SJSA1 (cell line): ENCODE measurements at regions not wholly inside any gene's neighbourhood (a gene's known extent, or its start where the extent isn't known, plus 50 kb on each side); places are given as distances from the start of the nearest gene placed in this dataset.

ENCODE experiments used
- DNase-seq, 2 experiments: peaks; one replicate each; pipeline ENCODE4 v3.0.0-alpha.2; 2015 to 2020; ENCODE audit warnings: low spot score in 2 of 2, low read depth in 1 of 2
- H3K27ac ChIP-seq: fragments of 250-450 bp; sonication (Bioruptor Pico); 2 replicates; pipeline ENCODE4 v1.5.1; 2020; ENCODE audit warnings: mild to moderate bottlenecking, moderate library complexity
- H3K27me3 ChIP-seq: fragments of 250-450 bp; sonication (Bioruptor Pico); replicated peaks from 2 replicates; pipeline ENCODE4 v1.5.1; 2020; ENCODE audit warnings: mild to moderate bottlenecking, moderate library complexity
- H3K36me3 ChIP-seq: fragments of 250-450 bp; sonication (Bioruptor Pico); 2 replicates; pipeline ENCODE4 v1.5.1; 2020; ENCODE audit warnings: mild to moderate bottlenecking
- H3K4me1 ChIP-seq: fragments of 250-450 bp; sonication (Bioruptor Pico); replicated peaks from 2 replicates; pipeline ENCODE4 v1.6.1; 2021; ENCODE audit warnings: mild to moderate bottlenecking
- H3K4me3 ChIP-seq: fragments of 250-450 bp; sonication (Bioruptor Pico); 2 replicates; pipeline ENCODE4 v1.5.1; 2020; ENCODE audit warnings: mild to moderate bottlenecking
- H3K9me3 ChIP-seq: fragments of 250-450 bp; sonication (Bioruptor Pico); replicated peaks from 2 replicates; pipeline ENCODE4 v1.5.1; 2020; ENCODE audit warnings: mild to moderate bottlenecking

DNA sequence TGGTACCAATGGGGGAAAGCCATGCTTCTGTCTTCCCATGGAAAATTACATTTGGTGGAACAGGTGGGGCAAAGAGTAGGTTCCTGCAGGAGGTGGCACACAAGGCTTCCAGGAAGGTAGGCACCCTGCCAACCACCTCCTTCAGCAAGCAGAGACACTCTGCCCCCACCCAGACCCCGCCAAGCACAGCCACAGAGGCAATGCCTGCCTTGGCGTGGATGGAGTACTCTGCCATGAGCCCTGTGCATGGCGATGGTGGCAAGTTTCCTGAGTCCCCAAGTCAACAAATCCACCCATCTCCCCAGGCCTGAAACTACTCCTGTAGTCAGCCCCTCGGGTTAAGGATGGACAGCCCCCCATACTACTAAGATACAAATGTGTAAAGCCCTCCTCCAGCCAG lies 119.2 kb upstream of the GNAO1 start:
- DNase-seq = no peak
- Histone ChIP-seq H3K4me1 (no peaks in the 10 kb centered on the region), H3K4me3 (no peak overlapping the region), H3K36me3 (no peaks in the 10 kb centered on the region), H3K27me3 (0 out of 2 replicates have a peak, but pooled peaks cover 4% of the 10 kb centered on the region), H3K9me3 (no peaks in the 10 kb centered on the region), H3K27ac (no peak overlapping the region)

GRCh38 chr16:56068816-56069215 lies 122.5 kb upstream of the GNAO1 start:
- no peak overlapping the region for H3K4me3 ChIP-seq
- H3K27me3 ChIP-seq = 0 out of 2 replicates have a peak, but pooled peaks cover 4% of the 10 kb centered on the region
- H3K36me3 ChIP-seq = no peaks in the 10 kb centered on the region
- DNase-seq = no peak
- no peaks in the 10 kb centered on the region for H3K4me1 ChIP-seq
- H3K27ac ChIP-seq = no peak overlapping the region
- H3K9me3 ChIP-seq = no peaks in the 10 kb centered on the region

- Histone ChIP-seq H3K27me3 (0 out of 2 replicates have a peak, but pooled peaks cover 4% of the 10 kb centered on the region), H3K9me3 (no peaks in the 10 kb centered on the region), H3K4me3 (no peak overlapping the region), H3K27ac (no peak overlapping the region), H3K36me3 (no peaks in the 10 kb centered on the region), H3K4me1 (no peaks in the 10 kb centered on the region)
- DNase-seq = no peak
These were observed 123.0 kb upstream of the GNAO1 start for GRCh38 chr16:56068314-56068713.

GRCh38 chr16:56067406-56067805 lies 123.9 kb upstream of the GNAO1 start:
- H3K36me3 ChIP-seq = no peaks in the 10 kb centered on the region

DNA sequence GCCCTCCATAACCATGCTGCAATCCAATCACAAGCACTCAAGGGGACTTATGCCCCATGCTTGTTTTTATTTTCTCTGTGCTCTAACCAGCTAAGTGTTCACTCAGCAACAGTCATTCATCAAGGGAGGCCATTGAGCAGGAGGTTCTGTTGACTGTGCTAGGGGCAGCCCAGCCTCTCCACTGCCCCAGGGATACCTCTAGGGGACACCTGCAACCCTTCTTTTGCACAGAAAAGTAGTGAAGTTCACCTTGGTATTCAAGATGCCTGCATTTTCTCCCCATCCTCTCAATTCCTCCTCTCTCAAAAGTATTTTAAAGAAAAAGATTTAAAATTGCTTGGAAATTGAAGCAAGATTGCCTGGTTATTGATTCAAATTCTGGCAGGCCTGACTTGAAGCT lies 124.7 kb upstream of the GNAO1 start:
- H3K27me3 ChIP-seq = 0 out of 2 replicates have a peak, but pooled peaks cover 4% of the 10 kb centered on the region
- no peaks in the 10 kb centered on the region for H3K4me1 ChIP-seq
- no peaks in the 10 kb centered on the region for H3K36me3 ChIP-seq
- DNase-seq = no peak
- H3K9me3 ChIP-seq = no peaks in the 10 kb centered on the region
- no peak overlapping the region for H3K4me3 ChIP-seq
- no peak overlapping the region for H3K27ac ChIP-seq

More at GRCh38 chr16:56067406-56067805, 123.9 kb upstream of the GNAO1 start:
- no peak overlapping the region for H3K27ac ChIP-seq
- H3K4me1 ChIP-seq = no peaks in the 10 kb centered on the region
- H3K9me3 ChIP-seq = no peaks in the 10 kb centered on the region
- H3K27me3 ChIP-seq = 0 out of 2 replicates have a peak, but pooled peaks cover 4% of the 10 kb centered on the region
- no peak overlapping the region for H3K4me3 ChIP-seq
- DNase-seq = no peak

DNA sequence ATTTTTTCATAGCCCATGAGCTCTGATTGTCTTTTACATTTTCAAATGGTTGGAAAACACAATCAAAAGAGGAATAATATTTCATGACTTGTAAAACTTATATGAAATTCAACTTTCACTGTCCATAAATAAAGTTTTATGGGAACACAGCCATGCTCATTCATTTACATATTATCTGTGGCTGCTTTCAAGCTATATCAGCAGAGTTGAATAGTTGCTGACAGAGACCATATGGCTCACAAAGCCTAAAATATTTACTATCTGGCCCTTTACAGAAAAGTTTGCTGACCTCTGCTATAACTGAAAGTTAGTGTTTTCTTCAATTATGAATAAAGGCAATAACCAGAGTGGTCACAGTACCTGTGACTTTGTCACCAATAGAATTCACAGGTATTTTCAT lies 128.2 kb upstream of the GNAO1 start:
- Histone ChIP-seq H3K27ac (no peak overlapping the region), H3K27me3 (no peaks in the 10 kb centered on the region; the same call in 1 of the 2 replicates), H3K4me1 (no peaks in the 10 kb centered on the region), H3K36me3 (no peaks in the 10 kb centered on the region), H3K9me3 (no peaks in the 10 kb centered on the region), H3K4me3 (no peak overlapping the region)
- no peak for DNase-seq

GRCh38 chr16:56057151-56057550 lies 134.1 kb upstream of the GNAO1 start:
- no peaks in the 10 kb centered on the region for H3K36me3 ChIP-seq
- no peaks in the 10 kb centered on the region for H3K9me3 ChIP-seq
- H3K4me3 ChIP-seq = no peak overlapping the region
- H3K27me3 ChIP-seq = peaks cover 4% of the 10 kb centered on the region; the same call in 1 of the 2 replicates
- no peaks in the 10 kb centered on the region for H3K4me1 ChIP-seq
- H3K27ac ChIP-seq = no peak overlapping the region
- DNase-seq = no peak

GRCh38 chr16:56050916-56051315 lies 140.4 kb upstream of the GNAO1 start:
- H3K9me3 ChIP-seq = no peaks in the 10 kb centered on the region
- H3K36me3 ChIP-seq = no peaks in the 10 kb centered on the region
- 0 out of 2 replicates have a peak, but pooled peaks cover 4% of the 10 kb centered on the region for H3K27me3 ChIP-seq
- H3K4me3 ChIP-seq = no peak overlapping the region
- no peak for DNase-seq
- H3K4me1 ChIP-seq = no peaks in the 10 kb centered on the region
- no peak overlapping the region for H3K27ac ChIP-seq

DNA sequence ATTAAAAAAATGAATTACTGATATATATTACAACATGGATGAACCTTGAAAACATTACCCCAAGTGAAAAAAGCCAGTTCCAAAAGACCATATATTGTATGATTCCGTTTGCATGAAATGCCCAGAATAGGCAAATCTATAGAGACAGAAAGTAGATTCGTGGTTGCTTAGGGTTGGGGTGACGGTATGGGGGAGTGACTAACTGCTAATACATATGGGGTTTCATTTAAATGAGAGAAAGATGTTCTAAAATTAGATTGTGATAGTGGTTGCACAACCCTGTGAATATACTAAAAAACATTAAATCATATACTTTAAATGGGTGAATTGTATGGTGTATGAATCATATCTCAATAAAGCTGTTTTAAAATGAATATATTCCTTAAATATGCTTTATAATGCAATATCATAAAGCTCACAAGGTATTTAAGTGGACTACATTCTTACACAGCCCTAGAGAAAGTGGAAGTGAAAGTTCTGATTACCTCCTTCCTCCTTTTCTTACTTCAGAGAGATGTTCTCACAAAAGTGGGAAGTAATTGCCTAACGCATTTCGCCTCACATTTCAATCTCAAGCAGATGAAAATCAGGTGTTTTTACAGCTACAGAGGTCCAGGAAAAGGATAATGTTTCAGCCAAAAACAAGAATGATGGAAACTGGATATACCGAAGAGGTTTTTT lies 142.7 kb upstream of the GNAO1 start:
- DNase-seq = no peak
- Histone ChIP-seq H3K27ac (no peak overlapping the region), H3K4me1 (no peaks in the 10 kb centered on the region), H3K27me3 (no peaks in the 10 kb centered on the region), H3K4me3 (no peak overlapping the region), H3K9me3 (no peaks in the 10 kb centered on the region), H3K36me3 (no peaks in the 10 kb centered on the region)

GRCh38 chr16:56047307-56048234 lies 143.7 kb upstream of the GNAO1 start:
- H3K4me3 ChIP-seq = no peak overlapping the region
- H3K27ac ChIP-seq = no peak overlapping the region
- H3K4me1 ChIP-seq = no peaks in the 10 kb centered on the region
- no peak for DNase-seq
- H3K36me3 ChIP-seq = no peaks in the 10 kb centered on the region
- H3K9me3 ChIP-seq = no peaks in the 10 kb centered on the region
- no peaks in the 10 kb centered on the region for H3K27me3 ChIP-seq

DNA sequence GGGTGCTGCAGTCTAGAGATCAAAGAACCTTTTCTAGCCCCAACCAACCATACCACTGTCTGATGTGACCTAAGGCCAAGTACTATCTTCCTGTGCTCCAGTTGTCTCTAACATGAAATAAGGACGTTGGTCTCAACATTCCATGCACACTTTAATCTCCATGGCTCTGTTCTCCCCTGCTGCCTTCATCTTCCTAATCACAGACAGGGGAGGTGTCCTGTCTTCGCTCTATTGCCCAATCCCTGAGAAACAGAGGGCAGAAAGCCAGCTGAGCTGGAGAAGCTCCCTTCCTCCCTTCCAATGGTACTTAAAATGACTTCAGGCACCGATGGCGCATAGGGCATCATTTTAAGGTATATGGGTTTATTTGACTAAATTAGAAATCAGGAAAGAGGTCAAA lies 148.9 kb upstream of the GNAO1 start:
- H3K27me3 ChIP-seq = no peaks in the 10 kb centered on the region
- no peaks in the 10 kb centered on the region for H3K4me1 ChIP-seq
- H3K27ac ChIP-seq = no peak overlapping the region
- H3K4me3 ChIP-seq = no peak overlapping the region
- H3K9me3 ChIP-seq = no peaks in the 10 kb centered on the region
- H3K36me3 ChIP-seq = no peaks in the 10 kb centered on the region
- DNase-seq = no peak

GRCh38 chr16:56041556-56042140 lies 149.6 kb upstream of the GNAO1 start:
- Histone ChIP-seq H3K4me1 (no peaks in the 10 kb centered on the region), H3K27ac (no peak overlapping the region), H3K4me3 (no peak overlapping the region), H3K27me3 (no peaks in the 10 kb centered on the region), H3K9me3 (no peaks in the 10 kb centered on the region), H3K36me3 (no peaks in the 10 kb centered on the region)
- DNase-seq = no peak

- Histone ChIP-seq H3K27ac (no peak overlapping the region), H3K9me3 (no peaks in the 10 kb centered on the region), H3K27me3 (no peaks in the 10 kb centered on the region), H3K36me3 (no peaks in the 10 kb centered on the region), H3K4me1 (no peaks in the 10 kb centered on the region), H3K4me3 (no peak overlapping the region)
- no peak for DNase-seq
These were observed 152.7 kb upstream of the GNAO1 start for GRCh38 chr16:56038564-56039098.
